Parathyroid adenoma (tissue), 2 donors: ENCODE measurements at regions not wholly inside any gene's neighbourhood (a gene's known extent, or its start where the extent isn't known, plus 50 kb on each side); places are given as distances from the start of the nearest gene placed in this dataset.

Experiments used
- H2AFZ ChIP-seq: fragments of 300-600 bp; sonication (generic); one replicate; pipeline ENCODE4 v1.7.0; 2017; ENCODE audit warnings: antibody characterized with exemption, mild to moderate bottlenecking
- H3K27ac ChIP-seq: fragments of 300-600 bp; sonication (generic); one replicate; pipeline ENCODE4 v1.7.0; 2017
- H3K27me3 ChIP-seq: fragments of 300-600 bp; sonication (generic); one replicate; pipeline ENCODE4 v1.7.0; 2017; ENCODE audit warnings: low read length; ENCODE audit not compliant: control insufficient read depth, insufficient read depth
- H3K36me3 ChIP-seq: fragments of 300-600 bp; sonication (generic); one replicate; pipeline ENCODE4 v1.7.0; 2017; ENCODE audit warnings: low read length; ENCODE audit not compliant: control insufficient read depth, insufficient read depth
- H3K4me1 ChIP-seq: fragments of 300-600 bp; sonication (generic); one replicate; pipeline ENCODE4 v1.7.0; 2017; ENCODE audit warnings: control low read depth
- H3K4me2 ChIP-seq: fragments of 300-600 bp; sonication (generic); one replicate; pipeline ENCODE4 v1.7.0; 2017; ENCODE audit warnings: low read length
- H3K4me3 ChIP-seq: fragments of 300-600 bp; sonication (generic); one replicate; pipeline ENCODE4 v1.7.0; 2017; ENCODE audit warnings: low read depth, low read length
- H3K79me2 ChIP-seq: fragments of 300-600 bp; sonication (generic); one replicate; pipeline ENCODE4 v1.7.0; 2017; ENCODE audit warnings: control low read depth
- H3K9ac ChIP-seq: fragments of 300-600 bp; sonication (generic); one replicate; pipeline ENCODE4 v1.7.0; 2017; ENCODE audit warnings: mild to moderate bottlenecking
- H3K9me3 ChIP-seq: fragments of 300-600 bp; sonication (generic); one replicate; pipeline ENCODE4 v1.7.0; 2017; ENCODE audit warnings: low read length; ENCODE audit not compliant: control insufficient read depth
- CTCF ChIP-seq: fragments of 300-600 bp; sonication (generic); IDR thresholded peaks from one replicate; pipeline ENCODE4 v1.7.0; 2017; ENCODE audit warnings: antibody characterized with exemption, mild to moderate bottlenecking
- donor health status: primary hyperparathyroidism.

GRCh38 chr5:28324174-28324573 is 1285.8 kb upstream of the CDH9 start:
- H3K4me1 ChIP-seq, result no peaks in the 10 kb centered on the region
- H3K27ac ChIP-seq, result no peak overlapping the region
- no peaks in the 10 kb centered on the region for H3K9me3 ChIP-seq
- no peak overlapping the region for H2AFZ ChIP-seq
- no peak overlapping the region for H3K9ac ChIP-seq
- no peaks in the 10 kb centered on the region for H3K27me3 ChIP-seq
- H3K4me2 ChIP-seq, result no peak overlapping the region
- TF ChIP-seq CTCF, result no peak
- H3K36me3 ChIP-seq, result no peaks in the 10 kb centered on the region
- no peak overlapping the region for H3K4me3 ChIP-seq
- H3K79me2 ChIP-seq, result no peaks in the 10 kb centered on the region

- no peak overlapping the region for H3K9ac ChIP-seq
- H3K4me3 ChIP-seq, result no peak overlapping the region
Observed at GRCh38 chr5:28313953-28314352, 1275.6 kb upstream of the CDH9 start.

GRCh38 chr5:28313321-28313951 is 1275.0 kb upstream of the CDH9 start:
- H3K4me2 ChIP-seq, result no peak overlapping the region
- TF ChIP-seq CTCF, result no peak
- H3K79me2 ChIP-seq, result no peaks in the 10 kb centered on the region
- no peak overlapping the region for H2AFZ ChIP-seq
- H3K9ac ChIP-seq, result no peak overlapping the region
- no peak overlapping the region for H3K4me3 ChIP-seq
- no peaks in the 10 kb centered on the region for H3K27me3 ChIP-seq
- H3K27ac ChIP-seq, result no peak overlapping the region
- H3K36me3 ChIP-seq, result no peaks in the 10 kb centered on the region
- no peaks in the 10 kb centered on the region for H3K4me1 ChIP-seq
- H3K9me3 ChIP-seq, result no peaks in the 10 kb centered on the region

More at GRCh38 chr5:28313953-28314352, 1275.6 kb upstream of the CDH9 start:
- Histone ChIP-seq H3K27me3 (no peaks in the 10 kb centered on the region), H3K79me2 (no peaks in the 10 kb centered on the region), H3K4me1 (no peaks in the 10 kb centered on the region), H3K36me3 (no peaks in the 10 kb centered on the region), H3K4me2 (no peak overlapping the region), H3K9me3 (no peaks in the 10 kb centered on the region), H3K27ac (no peak overlapping the region), H2AFZ (no peak overlapping the region)
- TF ChIP-seq CTCF, result no peak

- H3K4me3 ChIP-seq, result no peak overlapping the region
- H3K9me3 ChIP-seq, result no peaks in the 10 kb centered on the region
- H3K4me1 ChIP-seq, result no peaks in the 10 kb centered on the region
- H3K9ac ChIP-seq, result no peak overlapping the region
- H2AFZ ChIP-seq, result no peak overlapping the region
- H3K27ac ChIP-seq, result no peak overlapping the region
- no peaks in the 10 kb centered on the region for H3K27me3 ChIP-seq
- no peaks in the 10 kb centered on the region for H3K36me3 ChIP-seq
- TF ChIP-seq CTCF, result no peak
- no peak overlapping the region for H3K4me2 ChIP-seq
- H3K79me2 ChIP-seq, result no peaks in the 10 kb centered on the region
Observed at GRCh38 chr5:28310696-28311095, 1272.3 kb upstream of the CDH9 start.

- no peak for TF ChIP-seq CTCF
- H2AFZ ChIP-seq, result no peak overlapping the region
- no peaks in the 10 kb centered on the region for H3K9me3 ChIP-seq
- H3K4me3 ChIP-seq, result no peak overlapping the region
- H3K9ac ChIP-seq, result no peak overlapping the region
- no peak overlapping the region for H3K27ac ChIP-seq
- H3K4me1 ChIP-seq, result no peaks in the 10 kb centered on the region
- no peak overlapping the region for H3K4me2 ChIP-seq
- no peaks in the 10 kb centered on the region for H3K36me3 ChIP-seq
- no peaks in the 10 kb centered on the region for H3K79me2 ChIP-seq
- H3K27me3 ChIP-seq, result no peaks in the 10 kb centered on the region
Observed at GRCh38 chr5:28305891-28306290, 1267.5 kb upstream of the CDH9 start.
